PC-3 (cell line): ENCODE measurements at regions not wholly inside any gene's neighbourhood (a gene's known extent, or its start where the extent isn't known, plus 50 kb on each side); places are given as distances from the start of the nearest gene placed in this dataset.

ENCODE experiments used
- ATAC-seq: fragments of 200-7000 bp; cut with Tn5 transposase; 2 replicates; pipeline ENCODE4 v1.9.1; 2020; ENCODE audit warnings: mild to moderate bottlenecking, moderate library complexity
- BruUV-seq: library from RNA; stranded (reverse); fragments of 400-500 nt; replicated peaks from 2 replicates; lab custom pipeline; 2021; lab: Mats Ljungman, UMichigan
- CTCF ChIA-PET: fragments of 300-600 bp; sonication (Branson Sonifier 250); formaldehyde crosslinking; loops from one replicate; lab custom pipeline; 2022; ENCODE audit warnings: antibody characterized with exemption; lab: Charles Lee
- POLR2A ChIA-PET: fragments of 300-600 bp; sonication (Branson Sonifier 250); formaldehyde crosslinking; loops from one replicate; lab custom pipeline; 2022; ENCODE audit warnings: antibody characterized with exemption; ENCODE audit not compliant: unreplicated experiment; lab: Charles Lee
- DNase-seq: peaks from one replicate; pipeline ENCODE4 v3.0.0-alpha.2; 2015
- H2AFZ ChIP-seq: fragments of 300-600 bp; sonication (generic); 2 replicates; pipeline ENCODE4 v1.6.0; 2016; ENCODE audit warnings: antibody characterized with exemption, low read length
- H3F3A ChIP-seq: fragments of 300-600 bp; sonication (generic); one replicate; pipeline ENCODE4 v1.6.0; 2017; ENCODE audit warnings: antibody characterized with exemption, low read length, control low read depth, mild to moderate bottlenecking; ENCODE audit not compliant: unreplicated experiment
- H3K27ac ChIP-seq: fragments of 300-600 bp; sonication (generic); 2 replicates; pipeline ENCODE4 v1.5.1; 2016; ENCODE audit warnings: mild to moderate bottlenecking, low read length
- H3K27me3 ChIP-seq: fragments of 300-600 bp; sonication (generic); 2 replicates; pipeline ENCODE4 v1.6.1; 2016; ENCODE audit warnings: low read length, mixed read lengths
- H3K36me3 ChIP-seq: fragments of 300-600 bp; sonication (generic); 2 replicates; pipeline ENCODE4 v1.6.1; 2016; ENCODE audit warnings: low read depth, mixed run types, low read length, mixed read lengths
- H3K4me1 ChIP-seq: fragments of 300-600 bp; sonication (generic); 2 replicates; pipeline ENCODE4 v1.5.1; 2016; ENCODE audit warnings: low read length; ENCODE audit not compliant: insufficient read depth
- H3K4me2 ChIP-seq: fragments of 300-600 bp; sonication (generic); 2 replicates; pipeline ENCODE4 v1.6.0; 2016; ENCODE audit warnings: low read length
- H3K4me3 ChIP-seq: fragments of 300-600 bp; sonication (generic); 2 replicates; pipeline ENCODE4 v1.5.1; 2016; ENCODE audit warnings: mild to moderate bottlenecking, low read length, mixed read lengths
- H3K79me2 ChIP-seq: fragments of 300-600 bp; sonication (generic); 2 replicates; pipeline ENCODE4 v1.6.1; 2017; ENCODE audit warnings: low read length, mixed read lengths
- H3K9ac ChIP-seq: fragments of 300-600 bp; sonication (generic); 2 replicates; pipeline ENCODE4 v1.6.0; 2016; ENCODE audit warnings: mild to moderate bottlenecking, low read length
- H3K9me2 ChIP-seq: fragments of 300-600 bp; sonication (generic); replicated peaks from 2 replicates; pipeline ENCODE4 v1.6.1; 2016; ENCODE audit warnings: mixed run types, low read length, mixed read lengths
- H3K9me3 ChIP-seq: fragments of 300-600 bp; sonication (generic); 2 replicates; pipeline ENCODE4 v1.6.1; 2016; ENCODE audit warnings: low read length, mixed read lengths
- H4K20me1 ChIP-seq: fragments of 300-600 bp; sonication (generic); 2 replicates; pipeline ENCODE4 v1.6.1; 2016; ENCODE audit warnings: low read length, mixed read lengths
- EZH2 ChIP-seq: fragments of 300-600 bp; sonication (generic); IDR thresholded peaks from one replicate; pipeline ENCODE4 v1.6.1; 2017; ENCODE audit warnings: antibody characterized with exemption, mild to moderate bottlenecking, low read length; ENCODE audit not compliant: unreplicated experiment
- EZH2phosphoT487 ChIP-seq: fragments of 300-600 bp; sonication (generic); IDR thresholded peaks from 2 replicates; pipeline ENCODE4 v1.6.1; 2018; ENCODE audit warnings: mild to moderate bottlenecking, antibody characterized with exemption, low read length, borderline replicate concordance
- intact Hi-C: fragments of 100-400 bp; cut with micrococcal nuclease; formaldehyde crosslinking; loops from 2 replicates; pipeline ENCODE4 v1.9.0; 2023
- TF ChIP-seq, protein P1 (sequence below): fragments of 300-600 bp; sonication (generic); conservative IDR thresholded peaks from 2 replicates; pipeline ENCODE4 v1.5.1; 2017; ENCODE audit warnings: antibody characterized with exemption, low read depth, mild to moderate bottlenecking, low read length

DNA sequence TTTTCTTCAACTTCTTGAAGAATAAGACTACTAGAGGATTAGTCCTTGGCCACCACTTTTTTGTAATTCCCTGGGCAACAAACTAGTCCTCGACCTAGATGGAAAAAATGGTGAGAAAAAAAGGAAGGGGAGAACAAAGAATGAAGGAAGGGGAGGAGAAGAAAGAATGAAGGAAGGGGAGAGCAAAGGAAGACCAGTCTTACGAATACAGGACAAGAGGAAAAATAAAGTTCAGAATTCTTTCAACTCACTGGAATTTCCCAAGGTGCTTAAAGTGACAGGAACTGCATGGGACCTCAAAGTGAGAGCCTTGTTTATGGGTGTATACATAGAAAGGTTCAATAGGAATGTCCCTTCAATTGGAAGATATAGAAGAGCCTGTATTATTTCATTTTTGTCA is 509.3 kb upstream of the JARID2 start:
- no peak overlapping the region for H2AFZ ChIP-seq
- CTCF ChIA-PET, result no interaction called here
- POLR2A ChIA-PET, result no interaction called here
- TF ChIP-seq, protein P1, sequence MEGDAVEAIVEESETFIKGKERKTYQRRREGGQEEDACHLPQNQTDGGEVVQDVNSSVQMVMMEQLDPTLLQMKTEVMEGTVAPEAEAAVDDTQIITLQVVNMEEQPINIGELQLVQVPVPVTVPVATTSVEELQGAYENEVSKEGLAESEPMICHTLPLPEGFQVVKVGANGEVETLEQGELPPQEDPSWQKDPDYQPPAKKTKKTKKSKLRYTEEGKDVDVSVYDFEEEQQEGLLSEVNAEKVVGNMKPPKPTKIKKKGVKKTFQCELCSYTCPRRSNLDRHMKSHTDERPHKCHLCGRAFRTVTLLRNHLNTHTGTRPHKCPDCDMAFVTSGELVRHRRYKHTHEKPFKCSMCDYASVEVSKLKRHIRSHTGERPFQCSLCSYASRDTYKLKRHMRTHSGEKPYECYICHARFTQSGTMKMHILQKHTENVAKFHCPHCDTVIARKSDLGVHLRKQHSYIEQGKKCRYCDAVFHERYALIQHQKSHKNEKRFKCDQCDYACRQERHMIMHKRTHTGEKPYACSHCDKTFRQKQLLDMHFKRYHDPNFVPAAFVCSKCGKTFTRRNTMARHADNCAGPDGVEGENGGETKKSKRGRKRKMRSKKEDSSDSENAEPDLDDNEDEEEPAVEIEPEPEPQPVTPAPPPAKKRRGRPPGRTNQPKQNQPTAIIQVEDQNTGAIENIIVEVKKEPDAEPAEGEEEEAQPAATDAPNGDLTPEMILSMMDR, result no peak
- TF ChIP-seq EZH2phosphoT487 (no peak), EZH2 (no peak)
- H3K4me3 ChIP-seq, result no peak overlapping the region
- H3K36me3 ChIP-seq, result no peaks in the 10 kb centered on the region
- no peak overlapping the region for H3K4me2 ChIP-seq
- H3K4me1 ChIP-seq, result peaks cover 46% of the 10 kb centered on the region
- no peaks in the 10 kb centered on the region for H3K9me2 ChIP-seq
- ATAC-seq (no peak), DNase-seq (no peak)
- no peaks in the 10 kb centered on the region for H4K20me1 ChIP-seq
- H3K27me3 ChIP-seq, result no peaks in the 10 kb centered on the region
- peak overlapping the region; percentile 99; the same call in 1 of the 2 replicates for H3K27ac ChIP-seq
- H3K79me2 ChIP-seq, result no peaks in the 10 kb centered on the region
- no TSS peak for BruUV-seq
- H3K9me3 ChIP-seq, result no peaks in the 10 kb centered on the region
- peak overlapping the region; percentile 93 for H3K9ac ChIP-seq
- intact Hi-C loops, result no loop called here
- H3F3A ChIP-seq, result peaks cover 20% of the 10 kb centered on the region

DNA sequence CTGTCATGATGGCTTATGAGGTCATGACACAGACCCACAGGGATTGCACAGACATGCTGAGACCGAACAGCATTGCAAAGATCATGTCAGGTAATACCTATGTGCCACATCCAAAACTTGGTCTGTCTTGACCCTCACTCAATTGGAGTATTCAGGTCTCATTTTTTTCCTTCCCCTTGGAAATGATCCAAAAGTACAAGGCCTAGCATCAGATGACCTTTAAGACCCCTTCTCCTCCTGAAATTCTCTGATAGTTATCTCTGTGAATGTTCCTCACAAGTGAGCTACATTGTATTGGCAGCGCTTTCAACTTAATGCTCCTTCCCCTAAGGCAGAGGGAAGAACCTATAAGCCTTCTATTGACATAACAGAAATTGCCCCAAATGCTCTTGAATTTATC is 507.4 kb upstream of the JARID2 start:
- DNase-seq, result no peak
- no peaks in the 10 kb centered on the region for H3K36me3 ChIP-seq
- H3F3A ChIP-seq, result peaks cover 23% of the 10 kb centered on the region
- TF ChIP-seq EZH2phosphoT487 (no peak), EZH2 (no peak)
- TF ChIP-seq, protein P1, result no peak
- H3K27ac ChIP-seq, result no peak overlapping the region
- ChIA-PET CTCF (no interaction called here), POLR2A (no interaction called here)
- no peak overlapping the region for H3K4me2 ChIP-seq
- no peaks in the 10 kb centered on the region for H3K9me3 ChIP-seq
- H3K9me2 ChIP-seq, result no peaks in the 10 kb centered on the region
- H3K79me2 ChIP-seq, result 0 out of 2 replicates have a peak, but pooled peaks cover 3% of the 10 kb centered on the region
- no peaks in the 10 kb centered on the region for H4K20me1 ChIP-seq
- no peak overlapping the region for H3K9ac ChIP-seq
- ATAC-seq, result no peak
- no peak overlapping the region for H2AFZ ChIP-seq
- no peaks in the 10 kb centered on the region for H3K27me3 ChIP-seq
- intact Hi-C loops, result no loop called here
- no peak overlapping the region for H3K4me3 ChIP-seq
- peaks cover 40% of the 10 kb centered on the region for H3K4me1 ChIP-seq
- no TSS peak for BruUV-seq

DNA sequence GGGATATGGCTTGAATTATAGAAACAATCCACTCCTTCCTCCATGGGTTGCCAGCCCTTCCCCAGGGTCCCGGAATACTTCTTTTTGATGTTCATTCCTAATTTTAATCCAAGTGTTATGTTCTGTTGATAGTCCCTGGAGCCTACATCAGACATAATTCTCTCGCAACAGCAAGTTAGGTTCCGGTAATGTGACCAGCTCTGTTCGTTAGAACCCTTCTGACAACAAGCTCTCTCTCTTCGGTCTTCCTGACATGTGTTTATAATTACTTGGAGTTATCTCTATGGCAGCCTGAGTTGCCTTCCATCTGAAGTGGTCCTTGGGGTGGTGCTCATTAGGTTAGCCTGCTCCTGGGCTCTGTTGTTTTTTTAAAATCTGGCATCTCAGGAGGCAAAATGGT is 506.9 kb upstream of the JARID2 start:
- TF ChIP-seq, protein P1, result no peak
- no peak for TF ChIP-seq EZH2phosphoT487
- no peak for TF ChIP-seq EZH2
- Histone ChIP-seq H3K4me3 (no peak overlapping the region), H3K9me2 (no peaks in the 10 kb centered on the region), H3K27me3 (no peaks in the 10 kb centered on the region), H3K9me3 (no peaks in the 10 kb centered on the region), H3K4me1 (peaks cover 39% of the 10 kb centered on the region), H3F3A (peaks cover 19% of the 10 kb centered on the region), H3K9ac (no peak overlapping the region), H2AFZ (no peak overlapping the region), H4K20me1 (no peaks in the 10 kb centered on the region), H3K79me2 (0 out of 2 replicates have a peak, but pooled peaks cover 3% of the 10 kb centered on the region), H3K27ac (no peak overlapping the region), H3K36me3 (no peaks in the 10 kb centered on the region), H3K4me2 (no peak overlapping the region)
- DNase-seq, result no peak
- intact Hi-C loops, result no loop called here
- ChIA-PET POLR2A (no interaction called here), CTCF (no interaction called here)
- no peak for ATAC-seq
- BruUV-seq, result no TSS peak
